Naive B cell (primary cell): ENCODE measurements at regions not wholly inside any gene's neighbourhood (a gene's known extent, or its start where the extent isn't known, plus 50 kb on each side); places are given as distances from the start of the nearest gene placed in this dataset.
"Not testable (repeated sequence)": the region's sequence is repeated elsewhere in the genome, so short reads cannot be mapped to it uniquely, and the experiment has no call there.

Source experiments
- ATAC-seq, 2 donors: fragments of 150-1000 bp; cut with Tn5 transposase; 2 replicates each; pipeline ENCODE4 v1.10.0; 2021; ENCODE audit warnings: low read depth in 2 of 2, mild to moderate bottlenecking in 2 of 2, moderate library complexity in 2 of 2
- DNase-seq: peaks from one replicate; pipeline ENCODE4 v3.0.0; 2022
- H3K27ac Mint-ChIP-seq, 6 donors: one replicate each; pipeline ENCODE4 v1.8.0; 2020 to 2022; ENCODE audit warnings: mild to moderate bottlenecking in 6 of 6, mixed read lengths in 6 of 6, moderate library complexity in 5 of 6, inconsistent platforms in 2 of 6
- H3K27me3 Mint-ChIP-seq, 3 donors: one replicate each; pipeline ENCODE4 v1.8.0; 2021 to 2022; ENCODE audit warnings: mixed read lengths in 3 of 3, mild to moderate bottlenecking in 1 of 3
- H3K36me3 Mint-ChIP-seq, 2 donors: one replicate each; pipeline ENCODE4 v1.8.0; 2020 to 2022; ENCODE audit warnings: mixed read lengths in 2 of 2, inconsistent platforms in 1 of 2, mild to moderate bottlenecking in 1 of 2
- H3K4me1 Mint-ChIP-seq, 3 donors: one replicate each; pipeline ENCODE4 v1.8.0; 2020 to 2022; ENCODE audit warnings: mixed read lengths in 3 of 3, inconsistent platforms in 1 of 3, mild to moderate bottlenecking in 1 of 3, moderate library complexity in 1 of 3
- H3K4me3 Mint-ChIP-seq, 8 donors: one replicate each; pipeline ENCODE4 v1.8.0; 2020 to 2022; ENCODE audit warnings: mild to moderate bottlenecking in 8 of 8, mixed read lengths in 8 of 8, moderate library complexity in 8 of 8, inconsistent platforms in 2 of 8
- H3K9me3 Mint-ChIP-seq, 7 donors: one replicate each; pipeline ENCODE4 v1.8.0; 2020 to 2022; ENCODE audit warnings: mixed read lengths in 7 of 7, mild to moderate bottlenecking in 5 of 7, inconsistent platforms in 2 of 7, moderate library complexity in 1 of 7

DNA sequence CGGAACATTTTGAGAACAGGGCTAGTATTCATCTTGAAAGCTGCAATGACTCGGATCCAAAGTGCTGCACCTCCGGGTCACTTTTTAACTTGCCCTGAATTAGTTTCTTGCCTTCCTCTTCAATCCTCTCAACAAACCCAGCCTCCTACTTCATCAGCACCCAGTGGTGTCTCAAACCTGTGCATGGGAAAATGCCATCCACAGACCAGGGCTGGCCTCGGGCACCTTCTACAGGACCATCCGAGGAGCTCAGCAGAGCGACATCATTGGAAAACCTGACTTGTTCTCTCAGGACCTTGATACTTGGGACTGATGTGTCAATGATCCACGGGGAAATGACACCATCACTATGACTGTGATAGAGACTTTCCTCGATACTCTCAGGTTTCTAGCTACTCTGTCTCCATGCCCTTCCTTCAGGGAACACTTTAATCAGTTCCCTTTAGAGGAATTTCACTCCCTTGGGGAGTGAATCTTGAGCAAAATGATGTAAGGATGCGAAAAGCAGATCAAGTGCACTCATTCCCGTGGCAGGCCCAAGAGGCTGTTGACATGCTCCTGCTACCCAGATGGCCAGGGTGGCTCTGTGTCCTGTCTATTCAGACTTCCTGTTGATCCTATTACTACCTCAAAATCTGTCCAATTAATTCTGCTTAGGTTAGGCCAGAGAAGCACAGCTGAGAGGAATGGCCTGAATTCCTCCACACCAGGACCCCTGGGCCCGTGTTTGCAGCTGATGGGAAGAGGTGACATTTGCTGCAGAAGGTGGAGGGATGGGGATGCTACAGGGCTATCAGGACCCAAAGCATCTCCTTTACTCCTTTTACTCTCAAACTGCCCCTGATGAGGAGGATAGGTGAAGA is 96.5 kb upstream of the SLC25A48 start:
- H3K9me3 Mint-ChIP-seq: peaks cover 0 to 4% (median 0%) of the 10 kb centered on the region in 7 donors
- peaks cover 0 to 13% (median 12%) of the 10 kb centered on the region in 3 donors for H3K27me3 Mint-ChIP-seq
- no peak overlapping the region for H3K4me3 Mint-ChIP-seq
- no peak for DNase-seq
- ATAC-seq: no peak
- H3K4me1 Mint-ChIP-seq: no peaks in the 10 kb centered on the region
- peak overlapping the region in 1 of 6 donors; percentile 43 for H3K27ac Mint-ChIP-seq
- H3K36me3 Mint-ChIP-seq: no peaks in the 10 kb centered on the region

DNA sequence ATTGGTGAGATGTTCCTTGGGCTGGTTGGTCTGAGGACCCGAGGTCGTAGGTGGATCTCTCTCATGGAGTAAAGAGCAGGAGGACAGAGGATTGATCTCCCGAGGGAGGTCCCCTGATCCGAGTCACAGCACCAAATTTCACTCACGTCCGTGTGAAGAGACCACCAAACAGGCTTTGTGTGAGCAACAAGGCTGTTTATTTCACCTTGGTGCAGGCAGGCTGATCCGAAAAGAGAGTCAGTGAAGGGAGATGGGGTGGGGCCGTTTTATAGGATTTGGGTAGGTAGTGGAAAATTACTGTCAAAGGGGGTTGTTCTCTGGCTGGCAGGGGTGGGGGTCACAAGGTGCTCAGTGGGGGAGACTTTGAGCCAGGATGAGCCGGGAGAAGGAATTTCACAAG is 97.5 kb upstream of the SLC25A48 start:
- not testable (repeated sequence) for H3K9me3 Mint-ChIP-seq, H3K4me1 Mint-ChIP-seq, H3K36me3 Mint-ChIP-seq, H3K4me3 Mint-ChIP-seq, ATAC-seq, DNase-seq, H3K27ac Mint-ChIP-seq
- H3K27me3 Mint-ChIP-seq: peaks cover 0 to 13% (median 12%) of the 10 kb centered on the region in 3 donors

DNA sequence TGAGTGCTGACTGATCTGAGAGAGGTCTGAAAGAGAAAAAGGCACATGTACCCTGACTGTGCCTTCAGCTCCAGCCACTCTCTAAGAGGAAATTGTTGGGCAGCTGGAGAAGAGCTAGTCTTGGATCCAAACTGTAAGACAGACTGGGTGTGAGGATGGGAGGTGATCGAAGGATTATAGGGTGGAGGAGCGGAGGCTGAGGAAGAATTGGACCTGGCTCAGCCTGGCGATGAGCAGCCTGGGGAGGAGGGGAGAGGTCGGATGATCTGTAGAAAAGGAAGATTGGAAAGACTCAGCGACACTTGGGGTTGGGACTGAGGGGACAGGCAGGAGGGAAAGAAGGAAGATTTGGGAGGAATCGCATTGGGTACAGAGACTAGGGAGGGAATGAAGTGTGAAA is 98.6 kb upstream of the SLC25A48 start:
- no peaks in the 10 kb centered on the region for H3K36me3 Mint-ChIP-seq
- ATAC-seq (no peak), DNase-seq (no peak)
- no peak overlapping the region for H3K4me3 Mint-ChIP-seq
- no peaks in the 10 kb centered on the region for H3K4me1 Mint-ChIP-seq
- H3K27me3 Mint-ChIP-seq: peaks cover 0 to 13% (median 12%) of the 10 kb centered on the region in 3 donors
- peaks cover 0 to 3% (median 0%) of the 10 kb centered on the region in 7 donors for H3K9me3 Mint-ChIP-seq
- H3K27ac Mint-ChIP-seq: no peak overlapping the region

DNA sequence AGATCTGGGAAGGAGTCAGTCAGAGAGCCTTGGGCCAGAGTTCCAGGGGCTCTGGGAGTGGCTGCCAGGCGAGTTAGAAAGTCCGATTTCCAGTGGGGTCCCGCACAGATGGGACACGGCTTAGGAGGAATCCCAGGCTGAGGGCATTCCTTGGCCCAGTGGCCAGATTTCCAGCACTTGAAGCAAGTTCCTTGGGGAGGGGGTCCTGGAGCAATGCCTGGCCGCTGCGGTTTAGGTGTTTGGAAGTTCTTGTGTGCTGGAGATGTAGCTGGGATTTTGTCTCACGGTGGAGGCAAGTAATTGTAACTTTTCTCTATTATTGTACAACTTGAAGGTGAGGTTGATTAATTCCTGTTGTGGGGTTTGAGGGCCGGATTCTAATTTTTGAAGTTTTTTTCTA is 99.5 kb upstream of the SLC25A48 start:
- not testable (repeated sequence) for H3K9me3 Mint-ChIP-seq, H3K4me1 Mint-ChIP-seq, ATAC-seq, H3K36me3 Mint-ChIP-seq, DNase-seq, H3K27ac Mint-ChIP-seq, H3K4me3 Mint-ChIP-seq
- peaks cover 0 to 13% (median 12%) of the 10 kb centered on the region in 3 donors for H3K27me3 Mint-ChIP-seq

DNA sequence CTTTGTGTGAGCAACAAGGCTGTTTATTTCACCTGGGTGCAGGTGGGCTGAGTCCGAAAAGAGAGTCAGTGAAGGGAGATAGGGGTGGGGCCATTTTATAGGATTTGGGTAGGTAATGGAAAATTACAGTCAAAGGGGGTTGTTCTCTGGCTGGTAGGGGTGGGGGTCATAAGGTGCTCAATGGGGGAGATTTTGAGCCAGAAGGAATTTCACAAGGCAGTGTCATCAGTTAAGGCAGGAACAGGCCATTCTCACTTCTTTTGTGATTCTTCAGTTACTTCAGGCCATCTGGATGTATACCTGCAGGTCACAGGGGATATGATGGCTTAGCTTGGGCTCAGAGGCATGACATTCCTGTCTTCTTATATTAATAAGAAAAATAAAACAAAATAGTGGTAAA is 103.4 kb upstream of the SLC25A48 start:
- not testable (repeated sequence) for H3K9me3 Mint-ChIP-seq, H3K27me3 Mint-ChIP-seq, ATAC-seq, H3K27ac Mint-ChIP-seq, H3K4me3 Mint-ChIP-seq, H3K36me3 Mint-ChIP-seq, H3K4me1 Mint-ChIP-seq, DNase-seq

DNA sequence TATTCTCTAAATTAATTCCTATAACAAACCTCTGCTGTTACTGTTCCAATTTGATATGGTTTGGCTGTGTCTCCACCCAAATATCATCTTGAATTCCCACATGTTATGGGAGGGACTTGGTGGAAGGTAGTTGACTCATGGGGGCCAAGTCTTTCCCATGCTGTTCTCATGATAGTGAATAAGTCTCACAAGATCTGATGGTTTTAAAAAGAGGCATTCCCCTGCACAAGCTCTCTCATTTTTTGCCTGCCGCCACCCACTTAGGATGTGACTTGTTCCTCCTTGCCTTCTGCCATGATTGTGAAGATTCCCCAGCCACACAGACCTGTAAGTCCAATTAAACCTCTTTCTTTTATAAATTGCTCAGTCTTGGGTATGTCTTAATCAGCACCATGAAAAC is 104.3 kb upstream of the SLC25A48 start:
- not testable (repeated sequence) for H3K4me3 Mint-ChIP-seq, H3K27ac Mint-ChIP-seq, H3K9me3 Mint-ChIP-seq, DNase-seq, H3K4me1 Mint-ChIP-seq, H3K36me3 Mint-ChIP-seq, H3K27me3 Mint-ChIP-seq, ATAC-seq

DNA sequence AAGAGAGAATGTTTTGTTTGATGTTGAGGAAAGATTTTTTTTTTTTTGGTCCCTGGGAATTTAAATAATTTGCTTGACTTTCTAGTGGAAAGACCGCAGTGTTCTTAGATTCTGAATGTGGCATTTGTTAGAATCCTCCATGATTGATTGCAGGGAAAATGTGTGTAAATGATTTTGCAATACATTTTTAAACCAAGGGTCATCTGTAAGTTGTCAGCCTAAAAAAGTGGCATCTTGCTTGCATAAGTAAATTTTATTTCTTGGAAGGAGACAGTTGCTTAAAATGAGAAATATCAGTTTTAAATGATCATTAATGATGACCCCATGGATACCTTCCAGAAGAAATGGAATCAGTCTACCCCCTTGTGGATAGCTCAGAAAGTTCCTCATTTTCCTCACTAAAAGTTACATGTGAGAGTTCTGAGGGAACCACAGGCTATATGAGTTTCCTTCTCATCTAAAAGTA is 105.1 kb upstream of the SLC25A48 start:
- no peak overlapping the region for H3K4me3 Mint-ChIP-seq
- ATAC-seq (no peak), DNase-seq (no peak)
- H3K27ac Mint-ChIP-seq: no peak overlapping the region
- H3K27me3 Mint-ChIP-seq: no peaks in the 10 kb centered on the region
- H3K9me3 Mint-ChIP-seq: peaks cover 0 to 2% (median 0%) of the 10 kb centered on the region in 7 donors
- no peaks in the 10 kb centered on the region for H3K36me3 Mint-ChIP-seq
- H3K4me1 Mint-ChIP-seq: no peaks in the 10 kb centered on the region

DNA sequence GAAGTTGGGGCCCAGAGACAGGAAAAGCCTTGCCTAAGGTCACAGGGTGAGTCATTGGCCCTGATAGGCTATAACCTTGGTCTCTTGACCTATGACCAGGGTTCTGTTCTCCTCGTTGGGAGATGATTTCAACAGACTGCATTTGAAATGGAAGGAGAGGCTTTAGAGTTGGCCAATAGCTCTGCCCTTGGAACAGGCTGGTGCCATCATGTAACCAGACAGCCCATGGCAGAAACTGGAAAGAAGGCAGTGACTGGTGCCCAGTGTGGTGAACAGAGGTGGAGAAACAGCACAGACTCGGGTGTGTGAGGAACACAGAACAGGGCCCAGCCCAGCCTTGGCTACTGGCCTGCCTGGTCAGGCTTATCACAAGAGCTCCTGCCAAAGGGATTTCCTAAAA is 109.8 kb upstream of the SLC25A48 start:
- Mint-ChIP-seq H3K36me3 (no peaks in the 10 kb centered on the region), H3K27me3 (peaks cover 0 to 4% (median 0%) of the 10 kb centered on the region in 3 donors), H3K9me3 (peaks cover 0 to 3% (median 0%) of the 10 kb centered on the region in 7 donors), H3K4me3 (no peak overlapping the region), H3K27ac (no peak overlapping the region), H3K4me1 (no peaks in the 10 kb centered on the region)
- no peak for DNase-seq
- ATAC-seq: no peak

DNA sequence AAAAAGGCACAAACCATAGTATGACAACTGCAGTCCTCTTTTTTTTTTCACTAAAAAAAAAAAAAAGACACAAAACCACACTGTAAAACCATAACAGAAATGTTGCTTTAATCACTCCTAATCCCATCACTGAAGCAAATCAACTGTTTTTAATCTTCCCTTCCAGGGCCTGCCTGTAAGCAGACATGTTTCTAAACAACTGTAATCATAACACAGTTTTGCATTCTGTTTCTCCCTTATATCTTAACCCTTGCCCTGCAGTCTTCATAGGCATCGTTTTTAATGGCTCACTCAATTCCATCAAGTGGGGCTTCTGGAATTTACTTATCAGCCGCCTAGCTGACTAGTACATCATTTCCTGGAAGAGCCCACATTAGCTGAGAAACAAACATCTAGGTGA is 111.0 kb upstream of the SLC25A48 start:
- H3K36me3 Mint-ChIP-seq: no peaks in the 10 kb centered on the region
- no peaks in the 10 kb centered on the region for H3K4me1 Mint-ChIP-seq
- peaks cover 0 to 4% (median 0%) of the 10 kb centered on the region in 3 donors for H3K27me3 Mint-ChIP-seq
- DNase-seq (no peak), ATAC-seq (no peak)
- no peak overlapping the region for H3K4me3 Mint-ChIP-seq
- peaks cover 0 to 4% (median 0%) of the 10 kb centered on the region in 7 donors for H3K9me3 Mint-ChIP-seq
- H3K27ac Mint-ChIP-seq: no peak overlapping the region

DNA sequence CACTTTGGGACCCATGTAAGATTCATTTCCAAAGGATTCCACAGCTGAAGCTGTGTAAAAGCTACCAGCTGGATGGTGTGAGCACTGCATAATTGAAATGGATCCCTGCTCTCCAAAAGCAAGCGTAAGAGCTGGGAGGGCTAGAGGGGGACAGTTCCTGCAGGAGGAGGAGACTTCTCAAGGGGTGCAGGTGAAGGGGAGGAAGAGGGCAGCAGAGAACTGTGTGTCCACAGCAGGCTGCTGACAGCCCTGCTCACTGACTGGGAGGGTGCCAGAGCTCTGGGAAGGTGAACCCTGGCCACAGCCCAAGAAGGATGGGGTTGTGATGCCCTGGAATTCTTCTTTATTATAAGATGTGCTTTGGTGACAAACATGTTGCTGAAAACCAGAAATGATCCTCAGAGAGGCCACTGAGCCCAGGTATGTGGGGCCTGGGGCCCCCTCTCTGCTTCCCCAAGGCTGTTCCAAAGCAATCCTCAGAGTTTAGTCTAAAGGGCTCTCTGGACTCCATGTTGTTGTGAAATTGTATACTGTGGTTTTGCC is 112.8 kb upstream of the SLC25A48 start:
- Mint-ChIP-seq H3K4me3 (no peak overlapping the region), H3K36me3 (no peaks in the 10 kb centered on the region), H3K27me3 (peaks cover 0 to 4% (median 0%) of the 10 kb centered on the region in 3 donors), H3K9me3 (peaks cover 0 to 4% (median 0%) of the 10 kb centered on the region in 7 donors), H3K4me1 (no peaks in the 10 kb centered on the region), H3K27ac (peak overlapping the region in 1 of 6 donors; percentile 37)
- ATAC-seq (no peak), DNase-seq (no peak)

DNA sequence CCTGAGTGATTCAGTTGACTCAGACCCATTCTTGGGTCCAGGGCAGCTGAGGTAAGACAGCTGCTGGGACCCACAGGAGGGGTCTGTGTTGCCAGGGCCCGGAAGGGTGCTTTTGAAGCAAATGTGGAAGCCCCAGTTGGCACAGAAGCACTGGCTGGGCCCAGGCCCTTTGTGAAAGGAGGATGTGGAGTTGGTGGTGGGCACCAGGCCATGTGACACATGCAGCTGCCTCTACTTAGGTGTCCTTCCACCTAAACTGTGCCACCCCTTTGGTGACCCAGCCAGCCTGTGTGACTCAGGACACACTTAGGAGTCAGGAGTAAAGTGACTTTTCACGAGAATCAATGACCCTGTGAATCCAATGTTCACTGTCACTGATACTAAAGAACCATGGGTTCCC is 114.3 kb upstream of the SLC25A48 start:
- Mint-ChIP-seq H3K4me3 (no peak overlapping the region), H3K27ac (no peak overlapping the region), H3K36me3 (no peaks in the 10 kb centered on the region), H3K4me1 (no peaks in the 10 kb centered on the region), H3K27me3 (peaks cover 0 to 4% (median 0%) of the 10 kb centered on the region in 3 donors), H3K9me3 (peaks cover 0 to 4% (median 0%) of the 10 kb centered on the region in 7 donors)
- ATAC-seq (no peak), DNase-seq (no peak)

DNA sequence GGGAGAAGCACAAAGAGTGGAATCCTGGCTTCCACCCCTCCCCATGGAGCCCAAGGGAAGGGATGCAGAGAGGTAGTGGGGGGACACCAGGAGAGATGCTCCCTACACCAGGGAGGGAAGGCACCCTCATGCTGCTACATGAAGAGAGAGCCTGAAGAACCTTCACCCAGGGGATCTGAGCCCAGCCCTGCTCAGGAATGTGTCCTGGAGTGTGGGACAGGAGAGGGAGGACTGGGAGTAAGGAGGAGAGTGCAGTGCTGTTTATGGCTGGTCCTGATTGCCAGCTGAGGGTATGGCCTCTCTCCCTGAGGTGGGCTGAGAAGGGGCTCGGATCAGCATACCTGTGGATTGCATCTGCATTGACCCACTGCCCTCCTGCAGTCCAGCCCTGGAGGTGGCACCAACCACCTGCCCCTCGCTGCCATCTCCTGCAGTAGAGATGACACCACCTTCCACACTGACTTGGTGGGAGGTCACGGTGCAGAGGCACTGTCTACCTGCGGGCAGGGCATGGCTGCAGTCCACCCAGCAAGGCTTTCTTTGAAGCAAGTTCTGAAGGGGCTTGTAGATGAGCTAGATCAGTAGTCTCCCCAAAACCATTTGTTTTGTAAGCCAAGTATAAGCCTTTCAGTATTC is 114.9 kb upstream of the SLC25A48 start:
- Mint-ChIP-seq H3K36me3 (no peaks in the 10 kb centered on the region), H3K27ac (peak overlapping the region in 1 of 6 donors; percentile 20), H3K9me3 (peaks cover 0 to 3% (median 0%) of the 10 kb centered on the region in 7 donors), H3K4me3 (no peak overlapping the region), H3K27me3 (peaks cover 0 to 10% (median 0%) of the 10 kb centered on the region in 3 donors), H3K4me1 (no peaks in the 10 kb centered on the region)
- DNase-seq: no peak
- ATAC-seq: no peak

DNA sequence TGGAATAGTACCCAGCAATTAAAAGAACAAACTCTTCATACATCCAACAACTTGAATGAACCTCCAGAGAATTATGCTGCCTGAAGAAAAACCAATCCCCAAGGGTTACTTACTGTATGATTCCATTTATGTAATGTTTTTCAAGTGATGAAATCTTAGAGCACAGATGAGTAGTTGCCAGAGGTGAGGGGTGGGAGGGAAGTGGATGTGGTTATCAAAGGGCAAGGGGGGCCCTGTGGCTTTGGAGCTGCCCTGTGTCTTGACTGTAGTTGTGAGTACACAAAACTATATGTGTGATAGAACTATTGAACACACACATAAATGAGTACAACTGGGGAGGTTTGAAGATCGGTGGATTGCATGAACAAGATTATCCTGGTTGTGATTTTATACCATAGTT is 115.8 kb upstream of the SLC25A48 start:
- H3K36me3 Mint-ChIP-seq: no peaks in the 10 kb centered on the region
- ATAC-seq (no peak), DNase-seq (no peak)

DNA sequence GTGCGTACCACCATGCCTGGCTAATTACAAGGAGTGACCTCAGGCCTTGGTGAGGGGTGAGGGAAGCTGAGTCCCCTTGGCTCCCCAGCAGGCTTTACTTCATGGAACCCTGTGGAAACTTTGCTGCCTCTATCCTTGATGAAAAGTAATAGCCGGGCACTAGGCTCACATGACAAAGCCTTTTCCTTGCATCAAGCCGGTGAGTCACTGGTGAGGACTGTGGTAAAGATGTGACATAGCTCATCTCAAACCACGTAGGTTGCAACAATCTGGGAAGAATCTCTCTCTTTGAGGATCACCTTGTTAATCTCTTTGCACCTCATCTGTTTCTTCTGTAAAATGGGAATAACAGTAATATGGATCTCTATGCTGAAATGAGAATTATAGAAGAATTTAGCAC is 116.3 kb upstream of the SLC25A48 start:
- ATAC-seq (no peak), DNase-seq (no peak)
- Mint-ChIP-seq H3K4me3 (no peak overlapping the region), H3K36me3 (no peaks in the 10 kb centered on the region), H3K4me1 (no peaks in the 10 kb centered on the region), H3K27ac (no peak overlapping the region), H3K9me3 (peaks cover 0 to 3% (median 0%) of the 10 kb centered on the region in 7 donors), H3K27me3 (peaks cover 0 to 7% (median 2%) of the 10 kb centered on the region in 3 donors)

More for the DNA sequence above, 115.8 kb upstream of the SLC25A48 start:
- H3K9me3 Mint-ChIP-seq: peaks cover 0 to 3% (median 0%) of the 10 kb centered on the region in 7 donors
- H3K27me3 Mint-ChIP-seq: peaks cover 0 to 10% (median 0%) of the 10 kb centered on the region in 3 donors
- no peaks in the 10 kb centered on the region for H3K4me1 Mint-ChIP-seq
- no peak overlapping the region for H3K27ac Mint-ChIP-seq
- H3K4me3 Mint-ChIP-seq: no peak overlapping the region
